HCT116 (cell line): ENCODE measurements at regions not wholly inside any gene's neighbourhood (a gene's known extent, or its start where the extent isn't known, plus 50 kb on each side); places are given as distances from the start of the nearest gene placed in this dataset.

Experiments used
- ATAC-seq: fragments of 200-7000 bp; cut with Tn5 transposase; 2 replicates; pipeline ENCODE4 v1.9.1; 2020; ENCODE audit warnings: mild to moderate bottlenecking, moderate library complexity
- BruUV-seq: library from RNA; stranded (reverse); fragments of 400-500 nt; replicated peaks from 2 replicates; lab custom pipeline; 2021; lab: Mats Ljungman, UMichigan
- CTCF ChIA-PET: fragments of 300-600 bp; sonication (Branson Sonifier 250); formaldehyde crosslinking; loops from one replicate; lab custom pipeline; 2021; ENCODE audit warnings: antibody characterized with exemption; lab: Charles Lee
- POLR2A ChIA-PET: fragments of 300-600, 350-600 bp; sonication (Branson Sonifier 250); formaldehyde crosslinking; loops from one replicate; lab custom pipeline; 2021; ENCODE audit warnings: antibody characterized with exemption; lab: Charles Lee
- RAD21 ChIA-PET, 2 experiments: fragments of 300-600 bp; sonication (Branson Sonifier 250); formaldehyde crosslinking; loops; one replicate each; lab custom pipeline; 2023; ENCODE audit warnings: low total read pairs in 2 of 2; ENCODE audit not compliant: uncharacterized antibody in 2 of 2, unreplicated experiment in 2 of 2, low non-redundant PET in 1 of 2; lab: Charles Lee
- DNase-seq: peaks from one replicate; pipeline ENCODE4 v3.0.0-alpha.2; 2010; ENCODE audit warnings: low read depth, low spot score
- H2AFZ ChIP-seq: fragments of 200-600 bp; shearing (Covaris generic), sonication (generic); 2 replicates; pipeline ENCODE4 v1.6.1; 2017; ENCODE audit warnings: low read depth, mixed run types, mixed read lengths, antibody characterized with exemption, low read length; ENCODE audit not compliant: poor library complexity, severe bottlenecking
- H3K27ac ChIP-seq: 2 replicates; pipeline ENCODE4 v1.5.1; 2012; ENCODE audit warnings: low read depth, low read length
- H3K27me3 ChIP-seq: fragments of 200-600 bp; sonication (generic); 2 replicates; pipeline ENCODE4 v1.6.1; 2016; ENCODE audit warnings: mixed run types, low read length, mixed read lengths; ENCODE audit not compliant: insufficient read depth
- H3K36me3 ChIP-seq, 2 experiments: fragments of 200-500 bp in 1 of 2; fragments of 200-600 bp in 1 of 2; sonication (Bioruptor generic) in 1 of 2; sonication (generic) in 1 of 2; 2 replicates each; pipeline versions ENCODE4 v1.5.1 to v1.6.1; 2014 to 2016; ENCODE audit warnings: low read length in 2 of 2, inconsistent platforms in 1 of 2, mixed read lengths in 1 of 2, mixed run types in 1 of 2; ENCODE audit not compliant: insufficient read depth in 2 of 2, control insufficient read depth in 1 of 2
- H3K4me1 ChIP-seq, 2 experiments: fragments of 200-600 bp in 1 of 2; sonication (generic) in 1 of 2; 2 replicates each; pipeline versions ENCODE4 v1.5.1 to v1.6.1; 2012 to 2017; ENCODE audit warnings: low read length in 2 of 2, inconsistent platforms in 1 of 2, mild to moderate bottlenecking in 1 of 2, mixed read lengths in 1 of 2, mixed run types in 1 of 2, moderate library complexity in 1 of 2; ENCODE audit not compliant: insufficient read depth in 2 of 2, control insufficient read depth in 1 of 2
- H3K4me2 ChIP-seq: fragments of 200-600 bp; sonication (generic); 2 replicates; pipeline ENCODE4 v1.6.1; 2017; ENCODE audit warnings: mixed run types, low read length, mixed read lengths
- H3K4me3 ChIP-seq, 2 experiments: fragments of 200-600 bp in 1 of 2; sonication (generic) in 1 of 2; replicated peaks in 1 of 2; 2 replicates each; pipeline ENCODE4 v1.5.1; 2011 to 2016; ENCODE audit warnings: low read length in 2 of 2, control low read depth in 1 of 2, low read depth in 1 of 2, mild to moderate bottlenecking in 1 of 2, mixed read lengths in 1 of 2, mixed run types in 1 of 2
- H3K79me2 ChIP-seq: fragments of 200-600 bp; sonication (generic); 2 replicates; pipeline ENCODE4 v1.6.1; 2017; ENCODE audit warnings: mild to moderate bottlenecking, mixed run types, low read length, moderate library complexity, mixed read lengths; ENCODE audit not compliant: insufficient read depth
- H3K9ac ChIP-seq: fragments of 200-600 bp; sonication (generic); 2 replicates; pipeline ENCODE4 v1.6.1; 2016; ENCODE audit warnings: low read length, mixed read lengths
- H3K9me2 ChIP-seq: fragments of 200-600 bp; sonication (generic), shearing (Covaris generic); 2 replicates; pipeline ENCODE4 v1.6.1; 2017; ENCODE audit warnings: mixed run types, mild to moderate bottlenecking, moderate library complexity; ENCODE audit not compliant: insufficient read depth
- H3K9me3 ChIP-seq, 2 experiments: fragments of 200-500 bp in 1 of 2; fragments of 200-600 bp in 1 of 2; sonication (Bioruptor generic) in 1 of 2; sonication (generic) in 1 of 2; 2 replicates each; pipeline ENCODE4 v1.6.1; 2014 to 2017; ENCODE audit warnings: low read length in 2 of 2, mixed read lengths in 2 of 2, inconsistent platforms in 1 of 2, low read depth in 1 of 2, mild to moderate bottlenecking in 1 of 2, mixed run types in 1 of 2, moderate library complexity in 1 of 2; ENCODE audit not compliant: control insufficient read depth in 1 of 2, insufficient read depth in 1 of 2
- H4K20me1 ChIP-seq: fragments of 200-600 bp; sonication (generic), shearing (Covaris generic); 2 replicates; pipeline ENCODE4 v1.6.1; 2017; ENCODE audit warnings: mixed run types, mild to moderate bottlenecking, moderate library complexity; ENCODE audit not compliant: insufficient read depth
- CBX3 ChIP-seq: IDR thresholded peaks from 2 replicates; pipeline ENCODE4 v1.6.1; 2012; ENCODE audit warnings: low read depth
- CEBPB ChIP-seq: IDR thresholded peaks from 2 replicates; pipeline ENCODE4 v1.6.1; 2012; ENCODE audit warnings: low read depth
- CTCF ChIP-seq, 3 experiments: fragments of 200-600 bp in 1 of 3; sonication (generic) in 1 of 3; IDR thresholded peaks in 2 of 3; conservative IDR thresholded peaks in 1 of 3; 2 replicates each; pipeline ENCODE4 v1.5.1; 2012 to 2017; ENCODE audit warnings: low read depth in 2 of 3, low read length in 2 of 3, antibody characterized with exemption in 1 of 3, borderline replicate concordance in 1 of 3, control low read depth in 1 of 3, mild to moderate bottlenecking in 1 of 3, mixed read lengths in 1 of 3, mixed run types in 1 of 3, moderate library complexity in 1 of 3; ENCODE audit not compliant: insufficient read depth in 1 of 3
- EGR1 ChIP-seq: IDR thresholded peaks from 2 replicates; pipeline ENCODE4 v1.6.1; 2012; ENCODE audit warnings: low read depth
- ELF1 ChIP-seq: IDR thresholded peaks from 2 replicates; pipeline ENCODE4 v1.6.1; 2012; ENCODE audit warnings: low read depth, borderline replicate concordance
- EZH2 ChIP-seq: fragments of 200-600 bp; sonication (generic); IDR thresholded peaks from 2 replicates; pipeline ENCODE4 v1.6.1; 2017; ENCODE audit warnings: antibody characterized with exemption, mixed run types
- EZH2phosphoT487 ChIP-seq: fragments of 200-600 bp; IDR thresholded peaks from 2 replicates; pipeline ENCODE4 v1.6.1; 2018; ENCODE audit warnings: antibody characterized with exemption, borderline replicate concordance
- FOSL1 ChIP-seq: IDR thresholded peaks from 2 replicates; pipeline ENCODE4 v1.6.1; 2012; ENCODE audit warnings: low read depth
- JUND ChIP-seq: IDR thresholded peaks from 2 replicates; pipeline ENCODE4 v1.6.1; 2012
- POLR2A ChIP-seq: IDR thresholded peaks from 2 replicates; pipeline ENCODE4 v1.7.0; 2011; ENCODE audit warnings: borderline replicate concordance; ENCODE audit not compliant: insufficient read depth, insufficient read length; ENCODE audit errors: extremely low read depth
- POLR2AphosphoS5 ChIP-seq: IDR thresholded peaks from 2 replicates; pipeline ENCODE4 v1.6.1; 2011; ENCODE audit warnings: mild to moderate bottlenecking, low read depth, low read length, moderate library complexity
- RAD21 ChIP-seq: IDR thresholded peaks from 2 replicates; pipeline ENCODE4 v1.6.1; 2012; ENCODE audit warnings: low read depth, mild to moderate bottlenecking
- REST ChIP-seq: IDR thresholded peaks from 2 replicates; pipeline ENCODE4 v1.6.1; 2012; ENCODE audit warnings: low read depth
- SP1 ChIP-seq: IDR thresholded peaks from 2 replicates; pipeline ENCODE4 v1.6.1; 2012; ENCODE audit warnings: low read depth
- TCF7L2 ChIP-seq: IDR thresholded peaks from 2 replicates; pipeline ENCODE4 v1.7.0; 2011; ENCODE audit warnings: borderline replicate concordance, inconsistent platforms; ENCODE audit not compliant: insufficient read depth, insufficient read length; ENCODE audit errors: extremely low read depth
- ZBTB33 ChIP-seq: IDR thresholded peaks from 2 replicates; pipeline ENCODE4 v1.6.1; 2011; ENCODE audit warnings: mild to moderate bottlenecking, low read length, moderate library complexity; ENCODE audit not compliant: insufficient replicate concordance; ENCODE audit errors: extremely low read depth
- ZFX ChIP-seq: fragments of 450-650 bp; IDR thresholded peaks from 2 replicates; pipeline ENCODE4 v1.6.1; 2017
- ZNF274 ChIP-seq: fragments of 200-500 bp; sonication (Bioruptor generic); IDR thresholded peaks from 2 replicates; pipeline ENCODE4 v1.6.1; 2014; ENCODE audit warnings: mild to moderate bottlenecking, low read depth, low read length, inconsistent platforms
- intact Hi-C: fragments of 100-400 bp; cut with micrococcal nuclease; formaldehyde crosslinking; loops from 2 replicates; pipeline ENCODE4 v1.10.0; 2022

GRCh38 chr6:152904678-152905077 is 78.2 kb downstream of the FBXO5 start (continued):
- TF ChIP-seq EZH2 (no peak), ZNF274 (no peak), FOSL1 (no peak), ZFX (no peak), TCF7L2 (no peak)
- TF ChIP-seq, all 23 proteins: peak for 0

- no peak for DNase-seq
- BruUV-seq: no TSS peak
- H3K4me1 ChIP-seq: no peaks in the 10 kb centered on the region
- H3K9me2 ChIP-seq: no peaks in the 10 kb centered on the region
- no peak overlapping the region for H3K9ac ChIP-seq
- CTCF ChIA-PET: interaction anchor here (1.2 kb wide), 1 partner anchor 49 kb away, joined by 3 read pairs; no protein-coding TSS in a partner anchor
- POLR2A ChIA-PET: no interaction called here
- no peak overlapping the region for H3K4me2 ChIP-seq
- peaks cover 42% of the 10 kb centered on the region for H3K27me3 ChIP-seq
- no peak overlapping the region for H3K4me3 ChIP-seq
- RAD21 ChIA-PET: no interaction called here
- no peak for ATAC-seq
- H2AFZ ChIP-seq: no peak overlapping the region
- intact Hi-C loops: no loop called here
- H3K9me3 ChIP-seq: no peaks in the 10 kb centered on the region
- no peaks in the 10 kb centered on the region for H3K79me2 ChIP-seq
- H3K36me3 ChIP-seq: no peaks in the 10 kb centered on the region
- no peaks in the 10 kb centered on the region for H4K20me1 ChIP-seq
- H3K27ac ChIP-seq: no peak overlapping the region
- TF ChIP-seq ZNF274 (no peak), CBX3 (no peak), EGR1 (no peak), RAD21 (no peak), POLR2AphosphoS5 (no peak), CTCF (IDR thresholded peaks at IDR 0.05 in 2 of 3, conservative IDR thresholded peaks at IDR 0.05 in 1 of 3; ENCODE audit: borderline replicate concordance in 1 of 3, insufficient read depth in 1 of 3, low read depth in 2 of 3, low read length in 2 of 3) (no peak), SP1 (no peak), FOSL1 (no peak), ELF1 (no peak), EZH2phosphoT487 (no peak), EZH2 (no peak), JUND (no peak), CEBPB (no peak), REST (no peak), ZBTB33 (no peak), POLR2A (no peak)
Measured at GRCh38 chr6:152905551-152906299, 77.1 kb downstream of the FBXO5 start.
